Urothelium cell line (cell line): ENCODE measurements at regions not wholly inside any gene's neighbourhood (a gene's known extent, or its start where the extent isn't known, plus 50 kb on each side); places are given as distances from the start of the nearest gene placed in this dataset.

ENCODE experiments used
- DNase-seq: peaks from one replicate; pipeline ENCODE4 v3.0.0; 2011; ENCODE audit warnings: low spot score, mixed read lengths
- FAIRE-seq: peaks from 2 replicates; lab custom pipeline; 2011; peaks lifted over from hg19 to GRCh38; lab: Jason Lieb, UNC

GRCh38 chr11:11141065-11141464, 212.0 kb downstream of the CSNK2A3 start:
- no peak for DNase-seq
- no peak for FAIRE-seq

- no peak for DNase-seq
- no peak for FAIRE-seq
Measured at GRCh38 chr11:11140510-11140909, 212.5 kb downstream of the CSNK2A3 start.

GRCh38 chr11:11137339-11137738, 215.7 kb downstream of the CSNK2A3 start:
- FAIRE-seq (no peak), DNase-seq (no peak)

GRCh38 chr11:11135820-11136476, 217.1 kb downstream of the CSNK2A3 start:
- DNase-seq (no peak), FAIRE-seq (no peak)

GRCh38 chr11:11129118-11129517, 223.9 kb downstream of the CSNK2A3 start:
- DNase-seq, result no peak

GRCh38 chr11:11125618-11126017, 227.4 kb downstream of the CSNK2A3 start:
- DNase-seq (no peak), FAIRE-seq (no peak)

More at GRCh38 chr11:11129118-11129517, 223.9 kb downstream of the CSNK2A3 start:
- FAIRE-seq, result no peak

GRCh38 chr11:11122749-11123148, 230.3 kb downstream of the CSNK2A3 start:
- DNase-seq (no peak), FAIRE-seq (no peak)

GRCh38 chr11:11119917-11120316, 233.1 kb downstream of the CSNK2A3 start:
- no peak for DNase-seq
- FAIRE-seq, result no peak

GRCh38 chr11:11117730-11118129, 235.3 kb downstream of the CSNK2A3 start:
- no peak for FAIRE-seq
- no peak for DNase-seq

- DNase-seq (no peak), FAIRE-seq (no peak)
Measured at GRCh38 chr11:11115475-11115874, 237.6 kb downstream of the CSNK2A3 start.

GRCh38 chr11:11113626-11114025, 239.4 kb downstream of the CSNK2A3 start:
- no peak for DNase-seq
- FAIRE-seq, result no peak

- FAIRE-seq, result no peak
- DNase-seq, result no peak
Measured at GRCh38 chr11:11108026-11108425, 245.0 kb downstream of the CSNK2A3 start.

- no peak for FAIRE-seq
Measured at GRCh38 chr11:11107076-11107723, 245.8 kb downstream of the CSNK2A3 start.

GRCh38 chr11:11105361-11105760, 247.5 kb upstream of the ZBED5 start:
- DNase-seq, result no peak

More at GRCh38 chr11:11107076-11107723, 245.8 kb downstream of the CSNK2A3 start:
- DNase-seq, result no peak

GRCh38 chr11:11095831-11096723, 238.2 kb upstream of the ZBED5 start:
- DNase-seq (no peak), FAIRE-seq (no peak)

More at GRCh38 chr11:11105361-11105760, 247.5 kb upstream of the ZBED5 start:
- no peak for FAIRE-seq

- FAIRE-seq, result no peak
- DNase-seq, result no peak
Measured at GRCh38 chr11:11090495-11090894, 232.6 kb upstream of the ZBED5 start.

GRCh38 chr11:11089805-11090204, 232.0 kb upstream of the ZBED5 start:
- DNase-seq (no peak), FAIRE-seq (no peak)

GRCh38 chr11:11086979-11087378, 229.1 kb upstream of the ZBED5 start:
- DNase-seq (no peak), FAIRE-seq (no peak)

GRCh38 chr11:11085580-11085979, 227.7 kb upstream of the ZBED5 start:
- DNase-seq (no peak), FAIRE-seq (no peak)

GRCh38 chr11:11084337-11084736, 226.5 kb upstream of the ZBED5 start:
- FAIRE-seq, result no peak
- no peak for DNase-seq

- FAIRE-seq (no peak), DNase-seq (no peak)
Measured at GRCh38 chr11:11083441-11083840, 225.6 kb upstream of the ZBED5 start.
